GM12891 (cell line): ENCODE measurements at regions not wholly inside any gene's neighbourhood (a gene's known extent, or its start where the extent isn't known, plus 50 kb on each side); places are given as distances from the start of the nearest gene placed in this dataset.

Source experiments
- PAX5 ChIP-seq: IDR thresholded peaks from 2 replicates; pipeline ENCODE4 v1.6.1; 2011; ENCODE audit warnings: low read length, moderate library complexity, mild to moderate bottlenecking; ENCODE audit not compliant: insufficient read depth, severe bottlenecking
- POLR2A ChIP-seq: IDR thresholded peaks from 2 replicates; pipeline ENCODE4 v1.6.1; 2011; ENCODE audit warnings: low read depth, low read length, control low read depth
- POLR2AphosphoS5 ChIP-seq: IDR thresholded peaks from 2 replicates; pipeline ENCODE4 v1.6.1; 2011; ENCODE audit warnings: low read depth, low read length, control low read depth
- SPI1 ChIP-seq: IDR thresholded peaks from 2 replicates; pipeline ENCODE4 v1.6.1; 2011; ENCODE audit warnings: low read depth, low read length, control low read depth
- TAF1 ChIP-seq: IDR thresholded peaks from 2 replicates; pipeline ENCODE4 v1.6.1; 2011; ENCODE audit warnings: low read depth, low read length, control low read depth

GRCh38 chr2:133777574-133777960 lies 209.3 kb upstream of the NCKAP5 start:
- TF ChIP-seq POLR2A: no peak
- no peak for TF ChIP-seq POLR2AphosphoS5
- TF ChIP-seq SPI1: no peak
- no peak for TF ChIP-seq TAF1
- TF ChIP-seq PAX5: no peak
